VCaP (cell line): ENCODE measurements at regions not wholly inside any gene's neighbourhood (a gene's known extent, or its start where the extent isn't known, plus 50 kb on each side); places are given as distances from the start of the nearest gene placed in this dataset.

ENCODE experiments used
- H3K27ac ChIP-seq: fragments of 450-650 bp; 2 replicates; pipeline ENCODE4 v1.5.1; 2017
- TF ChIP-seq, protein P1 (sequence below): fragments of 450-650 bp; conservative IDR thresholded peaks from 2 replicates; pipeline ENCODE4 v1.5.1; 2017; ENCODE audit warnings: mild to moderate bottlenecking, moderate library complexity

DNA sequence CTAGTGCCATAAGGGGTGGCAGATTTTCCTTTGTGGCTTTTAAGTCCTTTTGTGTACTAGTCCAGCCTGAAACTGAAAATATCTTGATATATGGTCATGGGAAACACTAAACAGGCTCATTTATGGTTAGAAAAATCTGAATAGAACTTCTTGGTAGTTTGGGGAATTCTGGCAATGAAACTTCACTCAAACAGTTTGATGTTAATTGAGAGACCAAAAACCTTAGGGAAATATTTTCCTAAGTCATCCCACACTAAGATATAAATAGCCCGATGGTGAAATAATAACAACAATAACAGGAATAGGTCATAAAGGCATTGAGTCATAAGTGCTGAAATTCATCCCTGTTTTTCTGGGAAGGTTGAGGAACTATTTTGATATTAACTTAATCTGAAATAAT, 146.2 kb upstream of the SMLR1 start:
- TF ChIP-seq, protein P1, sequence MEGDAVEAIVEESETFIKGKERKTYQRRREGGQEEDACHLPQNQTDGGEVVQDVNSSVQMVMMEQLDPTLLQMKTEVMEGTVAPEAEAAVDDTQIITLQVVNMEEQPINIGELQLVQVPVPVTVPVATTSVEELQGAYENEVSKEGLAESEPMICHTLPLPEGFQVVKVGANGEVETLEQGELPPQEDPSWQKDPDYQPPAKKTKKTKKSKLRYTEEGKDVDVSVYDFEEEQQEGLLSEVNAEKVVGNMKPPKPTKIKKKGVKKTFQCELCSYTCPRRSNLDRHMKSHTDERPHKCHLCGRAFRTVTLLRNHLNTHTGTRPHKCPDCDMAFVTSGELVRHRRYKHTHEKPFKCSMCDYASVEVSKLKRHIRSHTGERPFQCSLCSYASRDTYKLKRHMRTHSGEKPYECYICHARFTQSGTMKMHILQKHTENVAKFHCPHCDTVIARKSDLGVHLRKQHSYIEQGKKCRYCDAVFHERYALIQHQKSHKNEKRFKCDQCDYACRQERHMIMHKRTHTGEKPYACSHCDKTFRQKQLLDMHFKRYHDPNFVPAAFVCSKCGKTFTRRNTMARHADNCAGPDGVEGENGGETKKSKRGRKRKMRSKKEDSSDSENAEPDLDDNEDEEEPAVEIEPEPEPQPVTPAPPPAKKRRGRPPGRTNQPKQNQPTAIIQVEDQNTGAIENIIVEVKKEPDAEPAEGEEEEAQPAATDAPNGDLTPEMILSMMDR = no peak
- H3K27ac ChIP-seq = no peak overlapping the region

DNA sequence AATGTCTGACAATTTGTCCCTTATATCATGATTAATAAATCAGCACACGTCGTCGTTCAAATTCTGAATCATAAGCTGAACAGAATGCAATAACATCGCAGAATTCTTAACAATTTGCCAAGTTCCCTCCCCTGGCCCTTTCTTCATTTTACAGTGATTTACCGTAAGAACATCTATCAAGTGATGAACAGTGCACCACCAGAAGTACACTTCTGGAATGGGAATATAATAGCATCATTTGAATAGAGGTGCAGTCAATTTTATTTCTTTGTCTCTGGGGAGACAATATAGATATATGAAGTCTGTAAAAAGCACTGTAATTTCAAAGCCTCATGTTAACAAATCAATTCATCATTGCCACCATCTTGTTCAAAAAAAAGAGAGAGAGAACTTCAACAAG, 145.1 kb upstream of the SMLR1 start:
- H3K27ac ChIP-seq = no peak overlapping the region
- TF ChIP-seq, protein P1 = no peak

DNA sequence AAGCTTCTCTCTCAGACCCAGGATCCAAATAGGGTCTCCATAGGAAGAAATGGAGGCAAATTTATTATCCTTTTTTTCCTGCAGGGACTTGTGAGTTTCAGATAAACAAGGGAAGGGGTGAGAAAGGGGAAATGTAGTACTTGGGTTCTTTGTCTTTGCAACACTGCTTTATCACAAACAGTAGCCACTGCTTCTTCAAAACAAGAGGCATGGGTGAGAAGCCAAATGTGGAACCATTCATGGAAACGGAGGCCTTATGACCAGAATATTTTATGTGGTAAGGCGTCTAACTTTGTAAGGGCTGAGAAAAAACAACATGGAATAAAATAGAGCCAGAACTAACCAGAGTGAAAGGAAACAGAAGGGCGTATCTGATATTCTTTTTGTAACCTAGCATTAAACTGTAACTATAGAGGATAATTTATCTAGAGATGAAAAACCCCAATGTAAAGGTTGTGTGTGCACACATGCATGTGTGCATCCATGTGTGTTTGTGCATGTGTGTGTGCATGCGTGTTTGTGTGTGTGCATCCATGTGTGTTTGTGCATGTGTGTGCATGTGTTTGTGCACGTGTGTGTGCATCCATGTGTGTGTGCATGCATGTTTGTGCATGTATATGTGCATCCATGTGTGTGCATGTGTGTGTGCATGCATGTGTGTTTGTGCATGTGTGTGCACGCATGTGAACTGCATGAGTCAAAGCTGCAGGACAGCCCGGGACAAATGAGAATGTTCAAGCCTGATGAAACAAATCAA, 143.3 kb upstream of the SMLR1 start:
- no peak overlapping the region for H3K27ac ChIP-seq
- TF ChIP-seq, protein P1 = no peak

DNA sequence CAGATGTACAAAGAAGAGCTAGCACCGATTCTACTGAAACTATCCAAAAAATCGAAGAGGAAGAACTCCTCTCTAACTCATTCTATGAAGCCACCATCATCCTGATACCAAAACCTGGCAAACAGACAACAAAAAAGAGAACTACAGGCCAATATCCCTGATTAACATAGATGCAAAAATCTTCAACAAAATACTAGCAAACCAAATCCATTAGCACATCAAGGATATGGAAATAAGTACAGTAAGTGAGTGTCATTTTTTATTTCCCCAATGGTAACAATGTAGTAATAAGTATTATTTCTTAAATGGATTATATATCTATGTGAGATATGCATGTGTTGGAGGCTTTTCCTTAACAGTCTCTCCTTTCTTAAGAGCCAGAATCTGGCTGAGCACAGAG, 134.5 kb upstream of the SMLR1 start:
- TF ChIP-seq, protein P1 = no peak

DNA sequence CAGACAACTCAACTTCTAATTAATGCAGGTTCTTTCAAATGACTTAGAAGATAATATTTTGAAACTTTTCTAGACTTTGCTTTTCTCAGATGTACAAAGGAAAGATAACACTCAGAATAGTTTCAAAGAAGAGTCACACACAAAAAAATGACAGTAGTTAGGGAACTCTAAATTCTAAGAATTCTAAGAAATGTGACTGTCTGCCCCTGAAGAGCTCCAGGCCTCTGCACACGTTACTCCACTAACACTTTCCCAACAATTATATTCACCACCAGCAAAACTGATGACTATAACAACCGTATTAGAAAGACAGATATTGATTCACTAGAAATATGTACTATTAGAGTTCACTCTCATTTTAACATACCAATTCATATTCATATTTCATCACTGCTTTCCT, 133.3 kb upstream of the SMLR1 start:
- H3K27ac ChIP-seq = no peak overlapping the region

More for the DNA sequence above, 134.5 kb upstream of the SMLR1 start:
- no peak overlapping the region for H3K27ac ChIP-seq

DNA sequence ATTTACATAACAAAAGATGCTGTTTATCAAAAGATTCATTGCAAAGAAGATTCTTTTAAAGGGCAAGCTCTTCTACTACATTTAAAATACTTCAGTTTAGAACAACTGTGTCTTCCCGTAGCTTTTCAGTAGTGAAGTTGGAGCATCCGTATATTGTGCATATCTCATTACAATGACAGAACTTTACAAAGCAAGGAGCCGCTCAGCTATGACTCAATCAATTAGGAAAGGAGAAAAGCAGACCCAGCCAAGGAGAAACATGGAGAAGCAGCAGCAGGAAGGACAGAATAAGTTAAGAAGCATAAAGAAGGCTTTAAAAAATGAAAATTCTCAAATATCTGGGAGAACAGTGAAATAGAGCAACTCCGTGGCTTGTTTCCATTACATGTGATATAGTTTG, 132.6 kb upstream of the SMLR1 start:
- no peak overlapping the region for H3K27ac ChIP-seq
- TF ChIP-seq, protein P1 = no peak

More for the DNA sequence above, 133.3 kb upstream of the SMLR1 start:
- TF ChIP-seq, protein P1 = no peak

DNA sequence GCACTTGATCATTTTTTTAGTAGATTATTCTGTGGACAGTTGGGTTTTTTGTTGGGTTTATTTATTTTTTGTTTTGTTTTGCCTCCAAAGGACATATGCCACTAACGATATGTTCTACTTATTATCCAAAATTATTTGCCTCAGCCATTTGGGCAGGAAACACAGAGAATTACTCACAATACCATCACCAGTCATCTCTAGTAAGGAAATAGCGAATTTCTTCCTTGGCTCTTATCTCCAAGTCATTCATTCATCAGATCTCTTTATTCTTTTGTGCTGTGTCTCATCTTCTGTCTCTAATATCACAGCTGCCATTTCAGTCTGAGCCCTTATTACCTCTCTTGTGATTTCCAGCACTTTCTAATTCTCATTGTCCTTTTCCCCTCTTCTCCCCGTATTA, 130.4 kb upstream of the SMLR1 start:
- H3K27ac ChIP-seq = no peak overlapping the region
- TF ChIP-seq, protein P1 = no peak
